ENCODE measurements at regions not wholly inside any gene's neighbourhood (a gene's known extent, or its start where the extent isn't known, plus 50 kb on each side); places are given as distances from the start of the nearest gene placed in this dataset.
"Not testable (repeated sequence)": the region's sequence is repeated elsewhere in the genome, so short reads cannot be mapped to it uniquely, and the experiment has no call there.

DNA sequence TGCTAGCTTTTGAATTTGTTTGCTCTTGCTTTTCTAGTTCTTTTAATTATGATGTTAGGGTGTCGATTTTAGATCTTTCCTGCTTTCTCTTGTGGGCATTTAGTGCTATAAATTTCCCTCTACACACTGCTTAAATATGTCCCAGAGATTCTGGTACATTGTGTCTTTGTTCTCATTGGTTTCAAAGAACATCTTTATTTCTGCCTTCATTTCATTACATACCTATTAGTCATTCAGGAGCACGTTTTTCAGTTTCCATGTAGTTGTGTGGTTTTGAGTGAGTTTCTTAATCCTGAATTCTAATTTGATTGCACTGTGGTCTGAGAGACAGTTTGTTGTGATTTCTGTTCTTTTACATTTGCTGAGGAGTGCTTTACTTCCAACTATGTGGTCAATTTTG is 51.2 kb upstream of the MB21D2 start:
- 46 to 60% methylated on average over 2 of the region's 2 CpGs for WGBS, 2 donors (ENCODE audit: low coverage in 1 of 2)
- H3K27me3 ChIP-seq, ATAC-seq, H3K27ac ChIP-seq, H3K9me3 ChIP-seq, H3K4me1 ChIP-seq, H3K36me3 ChIP-seq, H3K4me3 ChIP-seq: not testable (repeated sequence)

DNA sequence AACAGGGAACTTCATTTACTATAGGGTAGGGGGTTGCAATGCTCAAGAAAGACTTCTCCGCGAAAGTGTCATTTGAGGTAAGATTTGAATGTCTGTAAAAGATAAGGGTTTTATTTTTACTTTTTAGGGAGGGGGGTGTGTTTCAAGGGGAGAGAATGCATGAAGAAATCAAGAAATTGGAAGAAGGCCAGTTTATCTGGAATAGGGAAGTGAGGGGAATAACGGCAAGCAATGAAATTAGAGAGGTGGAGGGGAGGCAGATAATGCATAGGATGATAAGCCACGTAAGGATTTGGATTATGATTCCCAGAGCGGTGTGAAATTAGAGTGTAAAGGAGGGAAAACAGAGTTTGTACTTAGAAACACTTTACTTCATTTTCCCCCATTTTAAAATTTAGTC is 63.0 kb upstream of the MB21D2 start:
- H3K27me3 ChIP-seq, result no peaks in the 10 kb centered on the region
- no peaks in the 10 kb centered on the region for H3K36me3 ChIP-seq
- no peak for ATAC-seq
- TF ChIP-seq POLR2AphosphoS5 (IDR thresholded peaks at IDR 0.05), result no peak
- no peak for TF ChIP-seq POLR2A (IDR thresholded peaks at IDR 0.05)
- TF ChIP-seq EP300 (IDR thresholded peaks at IDR 0.05), result no peak
- TF ChIP-seq, protein P1, sequence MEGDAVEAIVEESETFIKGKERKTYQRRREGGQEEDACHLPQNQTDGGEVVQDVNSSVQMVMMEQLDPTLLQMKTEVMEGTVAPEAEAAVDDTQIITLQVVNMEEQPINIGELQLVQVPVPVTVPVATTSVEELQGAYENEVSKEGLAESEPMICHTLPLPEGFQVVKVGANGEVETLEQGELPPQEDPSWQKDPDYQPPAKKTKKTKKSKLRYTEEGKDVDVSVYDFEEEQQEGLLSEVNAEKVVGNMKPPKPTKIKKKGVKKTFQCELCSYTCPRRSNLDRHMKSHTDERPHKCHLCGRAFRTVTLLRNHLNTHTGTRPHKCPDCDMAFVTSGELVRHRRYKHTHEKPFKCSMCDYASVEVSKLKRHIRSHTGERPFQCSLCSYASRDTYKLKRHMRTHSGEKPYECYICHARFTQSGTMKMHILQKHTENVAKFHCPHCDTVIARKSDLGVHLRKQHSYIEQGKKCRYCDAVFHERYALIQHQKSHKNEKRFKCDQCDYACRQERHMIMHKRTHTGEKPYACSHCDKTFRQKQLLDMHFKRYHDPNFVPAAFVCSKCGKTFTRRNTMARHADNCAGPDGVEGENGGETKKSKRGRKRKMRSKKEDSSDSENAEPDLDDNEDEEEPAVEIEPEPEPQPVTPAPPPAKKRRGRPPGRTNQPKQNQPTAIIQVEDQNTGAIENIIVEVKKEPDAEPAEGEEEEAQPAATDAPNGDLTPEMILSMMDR (IDR thresholded peaks at IDR 0.05), result no peak
- H3K9me3 ChIP-seq, result peaks cover 0 to 13% (median 0%) of the 10 kb centered on the region in 3 donors
- no peak overlapping the region for H3K4me3 ChIP-seq
- H3K4me1 ChIP-seq, result no peaks in the 10 kb centered on the region
- WGBS, 2 donors (ENCODE audit: low coverage in 1 of 2), result 69 to 88% methylated on average over 4 to 5 of the region's 5 CpGs
- H3K27ac ChIP-seq, result no peak overlapping the region

DNA sequence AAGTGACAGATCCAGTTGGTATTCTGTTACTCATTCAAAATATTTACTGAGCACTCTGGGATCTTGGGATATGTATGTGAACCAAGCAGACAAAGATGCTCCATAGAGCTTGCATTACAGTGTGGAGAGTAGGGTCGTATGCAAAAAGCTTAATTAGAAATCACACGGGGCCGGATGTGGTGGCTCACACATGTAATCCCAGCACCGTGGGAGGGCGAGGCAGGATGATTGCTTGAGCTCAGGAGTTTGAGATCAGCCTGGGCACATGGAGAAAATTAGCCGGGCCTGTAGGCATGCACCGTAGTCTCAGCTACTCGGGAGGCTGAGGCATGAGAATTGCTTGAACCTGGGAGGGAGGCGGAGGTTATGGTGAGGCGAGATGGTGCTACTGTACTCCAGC is 68.7 kb upstream of the MB21D2 start:
- no peaks in the 10 kb centered on the region for H3K36me3 ChIP-seq
- H3K27me3 ChIP-seq, result no peaks in the 10 kb centered on the region
- H3K4me3 ChIP-seq, result no peak overlapping the region
- no peaks in the 10 kb centered on the region for H3K9me3 ChIP-seq
- no peak for ATAC-seq
- TF ChIP-seq, protein P1 (IDR thresholded peaks at IDR 0.05), result no peak
- TF ChIP-seq POLR2A (IDR thresholded peaks at IDR 0.05) (no peak), POLR2AphosphoS5 (IDR thresholded peaks at IDR 0.05) (no peak)
- WGBS, 2 donors (ENCODE audit: low coverage in 1 of 2), result 80 to 92% methylated on average over 1 to 10 of the region's 10 CpGs
- H3K27ac ChIP-seq, result no peak overlapping the region
- H3K4me1 ChIP-seq, result no peaks in the 10 kb centered on the region

DNA sequence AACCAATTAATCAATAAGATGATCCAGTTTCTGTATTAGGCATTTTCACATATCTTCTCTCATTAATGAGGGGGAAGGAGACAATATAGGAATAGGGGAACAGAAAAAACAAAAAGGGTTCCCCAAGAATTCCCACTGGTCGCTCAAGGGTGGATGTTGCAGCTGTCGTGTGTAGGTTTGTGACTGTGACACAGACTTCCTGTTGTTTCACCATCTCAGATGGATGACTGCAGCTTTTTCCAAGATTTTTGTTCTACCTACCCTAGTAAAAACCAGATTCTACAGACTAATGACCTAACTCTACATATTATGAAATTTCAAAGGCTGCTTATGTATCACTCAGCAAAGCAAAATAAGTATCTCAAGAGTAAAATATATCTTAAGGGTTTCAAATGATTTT is 73.7 kb upstream of the MB21D2 start:
- Histone ChIP-seq H3K27ac (no peak overlapping the region), H3K9me3 (no peaks in the 10 kb centered on the region), H3K4me3 (no peak overlapping the region), H3K4me1 (no peaks in the 10 kb centered on the region), H3K27me3 (no peaks in the 10 kb centered on the region), H3K36me3 (no peaks in the 10 kb centered on the region)
- TF ChIP-seq POLR2AphosphoS5 (IDR thresholded peaks at IDR 0.05) (no peak), EP300 (IDR thresholded peaks at IDR 0.05) (no peak), POLR2A (IDR thresholded peaks at IDR 0.05) (no peak)
- TF ChIP-seq, protein P1 (IDR thresholded peaks at IDR 0.05), result no peak
- 69 to 75% methylated on average over 2 of the region's 2 CpGs for WGBS, 2 donors (ENCODE audit: low coverage in 1 of 2)
- no peak for ATAC-seq

DNA sequence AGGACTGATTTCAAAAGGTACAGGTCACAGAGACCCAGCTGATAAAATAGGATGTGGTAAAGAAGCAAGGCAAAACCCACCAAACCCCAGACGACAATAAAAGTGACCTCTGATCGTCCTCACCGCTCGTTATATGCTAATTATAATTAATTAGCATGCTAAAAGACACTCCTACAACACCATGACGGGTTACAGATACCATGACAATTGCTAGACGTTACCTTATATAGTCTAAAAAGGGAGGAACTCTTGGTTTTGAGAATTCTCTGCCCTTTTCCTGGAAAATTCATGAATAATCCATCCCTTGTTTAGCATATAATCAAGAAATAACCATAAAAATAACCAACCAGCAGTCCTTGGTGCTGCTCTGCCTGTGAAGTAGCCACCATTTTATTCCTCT is 74.7 kb upstream of the MB21D2 start:
- TF ChIP-seq, protein P1 (IDR thresholded peaks at IDR 0.05), result no peak
- TF ChIP-seq POLR2AphosphoS5 (IDR thresholded peaks at IDR 0.05), result no peak
- no peak for TF ChIP-seq EP300 (IDR thresholded peaks at IDR 0.05)
- TF ChIP-seq POLR2A (IDR thresholded peaks at IDR 0.05), result no peak
- Histone ChIP-seq H3K36me3 (no peaks in the 10 kb centered on the region), H3K4me1 (no peaks in the 10 kb centered on the region), H3K27me3 (no peaks in the 10 kb centered on the region), H3K4me3 (no peak overlapping the region), H3K9me3 (no peaks in the 10 kb centered on the region), H3K27ac (no peak overlapping the region)
- no peak for ATAC-seq
- WGBS, 2 donors (ENCODE audit: low coverage in 1 of 2), result 75 to 83% methylated on average over 5 to 6 of the region's 6 CpGs

DNA sequence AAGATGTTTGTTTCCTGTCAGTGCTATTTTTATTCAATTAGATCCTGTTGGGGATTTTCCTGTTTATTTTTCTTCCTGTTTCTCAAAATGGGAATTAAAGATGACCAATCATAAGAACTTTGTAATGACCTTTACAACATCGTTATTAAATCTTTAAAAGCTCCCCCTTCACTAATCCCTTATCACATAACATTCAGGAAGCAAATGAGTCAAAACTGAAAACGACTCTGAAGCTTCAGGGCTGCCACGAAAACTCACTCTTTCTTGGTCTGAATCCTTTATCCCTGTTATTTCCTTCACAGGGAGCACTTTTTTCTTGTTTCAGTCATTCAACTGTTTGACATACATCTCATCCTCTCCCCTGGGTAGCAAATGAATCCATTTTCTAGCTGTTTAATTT is 75.8 kb upstream of the MB21D2 start:
- no peaks in the 10 kb centered on the region for H3K9me3 ChIP-seq
- no peak overlapping the region for H3K4me3 ChIP-seq
- H3K27ac ChIP-seq, result no peak overlapping the region
- WGBS, 2 donors (ENCODE audit: low coverage in 1 of 2), result 36 to 47% methylated on average over 3 of the region's 3 CpGs
- H3K4me1 ChIP-seq, result no peaks in the 10 kb centered on the region
- no peaks in the 10 kb centered on the region for H3K27me3 ChIP-seq
- no peaks in the 10 kb centered on the region for H3K36me3 ChIP-seq
- TF ChIP-seq POLR2A (IDR thresholded peaks at IDR 0.05), result no peak
- no peak for TF ChIP-seq POLR2AphosphoS5 (IDR thresholded peaks at IDR 0.05)
- TF ChIP-seq, protein P1 (IDR thresholded peaks at IDR 0.05), result no peak
- no peak for TF ChIP-seq EP300 (IDR thresholded peaks at IDR 0.05)
- no peak for ATAC-seq

DNA sequence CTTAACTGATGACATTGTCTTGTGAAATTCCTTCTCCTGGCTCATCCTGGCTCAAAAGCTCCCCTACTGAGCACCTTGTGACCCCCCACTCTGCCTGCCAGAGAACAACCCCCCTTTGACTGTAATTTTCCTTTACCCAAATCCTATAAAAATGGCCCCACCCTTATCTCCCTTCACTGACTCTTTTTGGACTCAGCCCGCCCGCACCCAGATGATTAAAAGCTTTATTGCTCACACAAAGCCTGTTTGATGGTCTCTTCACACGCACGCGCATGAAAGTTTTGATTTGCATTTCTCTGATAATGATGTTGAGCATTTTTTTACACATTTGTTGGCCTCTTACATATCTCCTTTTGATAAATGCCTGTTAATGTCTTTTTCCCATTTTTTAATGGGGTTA is 83.5 kb upstream of the MB21D2 start:
- H3K27me3 ChIP-seq, H3K36me3 ChIP-seq, ATAC-seq, H3K9me3 ChIP-seq, H3K27ac ChIP-seq, H3K4me3 ChIP-seq, H3K4me1 ChIP-seq: not testable (repeated sequence)
- 89 to 90% methylated on average over 2 to 5 of the region's 5 CpGs for WGBS, 2 donors (ENCODE audit: low coverage in 1 of 2)

DNA sequence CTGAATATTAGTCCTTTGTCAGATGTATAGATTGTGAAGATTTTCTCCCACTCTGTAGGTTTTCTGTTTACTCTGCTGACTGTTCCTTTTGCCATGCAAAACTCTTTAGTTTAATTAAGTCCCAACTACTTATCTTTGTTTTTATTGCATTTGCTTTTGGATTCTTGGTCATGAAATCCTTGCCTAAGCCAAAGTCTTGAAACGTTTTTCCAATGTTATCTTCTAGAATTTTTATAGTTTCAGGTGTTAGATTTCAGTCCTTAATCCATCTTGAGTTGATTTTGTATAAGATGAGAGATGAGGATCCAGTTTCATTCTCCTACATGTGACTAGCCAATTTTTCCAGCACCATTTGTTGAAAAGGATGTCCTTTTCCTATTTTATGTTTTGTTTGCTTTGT is 86.0 kb upstream of the MB21D2 start:
- H3K4me3 ChIP-seq, ATAC-seq, H3K27ac ChIP-seq, H3K27me3 ChIP-seq, H3K36me3 ChIP-seq, H3K4me1 ChIP-seq, H3K9me3 ChIP-seq: not testable (repeated sequence)
- 10 to 33% methylated on average over 1 of the region's 1 CpG for WGBS, 2 donors (ENCODE audit: low coverage in 1 of 2)
